Fibroblast of gingiva (primary cell): ENCODE measurements at regions not wholly inside any gene's neighbourhood (a gene's known extent, or its start where the extent isn't known, plus 50 kb on each side); places are given as distances from the start of the nearest gene placed in this dataset.

Experiments
- DNase-seq: peaks from one replicate; pipeline ENCODE4 v3.0.0-alpha.2; 2011; ENCODE audit warnings: low read depth

- no peak for DNase-seq
These were observed 260.3 kb downstream of the SLITRK6 start for GRCh38 chr13:85538957-85539356.

- DNase-seq: peak; percentile 35
These were observed 261.6 kb downstream of the SLITRK6 start for GRCh38 chr13:85537601-85538000.

- peak; percentile 32 for DNase-seq
These were observed 262.5 kb downstream of the SLITRK6 start for GRCh38 chr13:85536706-85537105.

GRCh38 chr13:85535316-85536084, 263.7 kb downstream of the SLITRK6 start:
- no peak for DNase-seq

GRCh38 chr13:85533911-85534310, 265.3 kb downstream of the SLITRK6 start:
- no peak for DNase-seq

GRCh38 chr13:85529218-85529594, 270.0 kb downstream of the SLITRK6 start:
- peak; percentile 6 for DNase-seq

- DNase-seq: peak; percentile 81
These were observed 270.6 kb downstream of the SLITRK6 start for GRCh38 chr13:85528491-85529217.

- DNase-seq: no peak
These were observed 271.9 kb downstream of the SLITRK6 start for GRCh38 chr13:85527316-85527715.

GRCh38 chr13:85525411-85525810, 273.8 kb downstream of the SLITRK6 start:
- no peak for DNase-seq

GRCh38 chr13:85521657-85522056, 277.6 kb downstream of the SLITRK6 start:
- no peak for DNase-seq

- peak; percentile 74 for DNase-seq
These were observed 278.8 kb downstream of the SLITRK6 start for GRCh38 chr13:85520445-85520844.

GRCh38 chr13:85519363-85519762, 279.9 kb downstream of the SLITRK6 start:
- DNase-seq: no peak

- no peak for DNase-seq
These were observed 286.8 kb downstream of the SLITRK6 start for GRCh38 chr13:85512421-85512820.

GRCh38 chr13:85509512-85509911, 289.7 kb downstream of the SLITRK6 start:
- DNase-seq: peak; percentile 53

- peak; percentile 62 for DNase-seq
These were observed 290.4 kb downstream of the SLITRK6 start for GRCh38 chr13:85508683-85509329.

- no peak for DNase-seq
These were observed 295.4 kb downstream of the SLITRK6 start for GRCh38 chr13:85503797-85504196.

- no peak for DNase-seq
These were observed 297.6 kb downstream of the SLITRK6 start for GRCh38 chr13:85501616-85502015.

- DNase-seq: no peak
These were observed 298.4 kb downstream of the SLITRK6 start for GRCh38 chr13:85500696-85501256.

- no peak for DNase-seq
These were observed 300.4 kb downstream of the SLITRK6 start for GRCh38 chr13:85498774-85499173.

- DNase-seq: peak; percentile 96
These were observed 301.6 kb downstream of the SLITRK6 start for GRCh38 chr13:85497652-85498051.

GRCh38 chr13:85492283-85492682, 306.9 kb downstream of the SLITRK6 start:
- no peak for DNase-seq

GRCh38 chr13:85486663-85487062, 312.6 kb downstream of the SLITRK6 start:
- DNase-seq: no peak

- DNase-seq: no peak
These were observed 326.1 kb downstream of the SLITRK6 start for GRCh38 chr13:85473144-85473543.
